Prostate gland (tissue), 2 donors: ENCODE measurements at regions not wholly inside any gene's neighbourhood (a gene's known extent, or its start where the extent isn't known, plus 50 kb on each side); places are given as distances from the start of the nearest gene placed in this dataset.

ENCODE experiments used
- DNase-seq: peaks from one replicate; pipeline ENCODE4 v3.0.0-alpha.2; 2019; ENCODE audit warnings: low spot score
- H3K27ac ChIP-seq, 2 donors: fragments of 200-600 bp; sonication (generic); 2 replicates each; pipeline ENCODE4 v1.5.1; 2017 to 2019
- H3K27me3 ChIP-seq: fragments of 200-600 bp; sonication (generic); replicated peaks from 2 replicates; pipeline ENCODE4 v1.5.1; 2019; ENCODE audit not compliant: insufficient read depth
- H3K36me3 ChIP-seq, 2 donors: fragments of 200-600 bp; sonication (generic); 1 replicate in 1 of 2; 2 replicates in 1 of 2; pipeline versions ENCODE4 v1.5.1 to v1.8.1; 2017 to 2019
- H3K4me1 ChIP-seq: fragments of 200-600 bp; sonication (generic); replicated peaks from 2 replicates; pipeline ENCODE4 v1.5.1; 2019
- H3K4me3 ChIP-seq, 2 donors: fragments of 200-600 bp; sonication (generic); 2 replicates each; pipeline ENCODE4 v1.5.1; 2017 to 2019
- H3K9me3 ChIP-seq: fragments of 200-600 bp; sonication (generic); 2 replicates; pipeline ENCODE4 v1.5.1; 2017
- CTCF ChIP-seq, 4 experiments: fragments of 200-600 bp in 2 of 4; fragments of 450-650 bp in 2 of 4; sonication (generic) in 2 of 4; IDR thresholded peaks; 1 replicate in 3 of 4; 2 replicates in 1 of 4; pipeline ENCODE4 v1.5.1; 2016 to 2019; ENCODE audit warnings: antibody characterized with exemption in 4 of 4, mild to moderate bottlenecking in 2 of 4, moderate library complexity in 2 of 4
- POLR2A ChIP-seq: fragments of 450-650 bp; IDR thresholded peaks from one replicate; pipeline ENCODE4 v1.6.1; 2016; ENCODE audit warnings: antibody characterized with exemption, mild to moderate bottlenecking
- POLR2AphosphoS5 ChIP-seq: sonication (generic); formaldehyde crosslinking; IDR thresholded peaks from one replicate; pipeline ENCODE4 v1.6.1; 2017; ENCODE audit warnings: antibody characterized with exemption
- WGBS: methylation state at CpG from one replicate; pipeline ENCODE4 v1.1.5; 2018; 5-methylcytosine and 5-hydroxymethylcytosine counted together
- intact Hi-C: fragments of 100-400 bp; cut with DNase I; formaldehyde crosslinking; loops from one replicate; pipeline ENCODE4 v1.14.2; 2022

- H3K4me3 ChIP-seq = no peak overlapping the region
- intact Hi-C loops = no loop called here
- no peaks in the 10 kb centered on the region for H3K9me3 ChIP-seq
Observed at GRCh38 chr3:46122091-46122490, 86.0 kb downstream of the CCR1 start.

GRCh38 chr3:46120983-46121382 is 87.1 kb downstream of the CCR1 start:
- 69% methylated on average over 1 of the region's 1 CpG for WGBS
- intact Hi-C loops = no loop called here

More at GRCh38 chr3:46122091-46122490, 86.0 kb downstream of the CCR1 start:
- no peak overlapping the region for H3K27ac ChIP-seq
- 79% methylated on average over 2 of the region's 2 CpGs for WGBS
- no peaks in the 10 kb centered on the region for H3K27me3 ChIP-seq
- H3K36me3 ChIP-seq = no peaks in the 10 kb centered on the region
- no peak for DNase-seq
- H3K4me1 ChIP-seq = no peaks in the 10 kb centered on the region
- TF ChIP-seq CTCF (IDR thresholded peaks at IDR 0.05) (no peak), POLR2AphosphoS5 (no peak), POLR2A (no peak)

GRCh38 chr3:46119709-46120498 is 88.2 kb downstream of the CCR1 start:
- no peak for DNase-seq
- intact Hi-C loops = no loop called here
- Histone ChIP-seq H3K4me3 (no peak overlapping the region), H3K27me3 (no peaks in the 10 kb centered on the region), H3K9me3 (no peaks in the 10 kb centered on the region), H3K27ac (no peak overlapping the region), H3K4me1 (no peaks in the 10 kb centered on the region), H3K36me3 (no peaks in the 10 kb centered on the region)
- TF ChIP-seq CTCF (IDR thresholded peaks at IDR 0.05) (no peak), POLR2A (no peak), POLR2AphosphoS5 (no peak)
- 85% methylated on average over 4 of the region's 4 CpGs for WGBS

More at GRCh38 chr3:46120983-46121382, 87.1 kb downstream of the CCR1 start:
- TF ChIP-seq POLR2AphosphoS5 (no peak), CTCF (IDR thresholded peaks at IDR 0.05) (no peak), POLR2A (no peak)
- Histone ChIP-seq H3K4me1 (no peaks in the 10 kb centered on the region), H3K27me3 (no peaks in the 10 kb centered on the region), H3K36me3 (no peaks in the 10 kb centered on the region), H3K9me3 (no peaks in the 10 kb centered on the region), H3K27ac (no peak overlapping the region), H3K4me3 (no peak overlapping the region)
- DNase-seq = no peak

- intact Hi-C loops = no loop called here
- Histone ChIP-seq H3K27me3 (no peaks in the 10 kb centered on the region), H3K27ac (no peak overlapping the region), H3K36me3 (no peaks in the 10 kb centered on the region), H3K9me3 (no peaks in the 10 kb centered on the region), H3K4me3 (no peak overlapping the region), H3K4me1 (no peaks in the 10 kb centered on the region)
- DNase-seq = no peak
- 93% methylated on average over 3 of the region's 3 CpGs for WGBS
- TF ChIP-seq POLR2A = no peak
- no peak for TF ChIP-seq POLR2AphosphoS5
- TF ChIP-seq CTCF (IDR thresholded peaks at IDR 0.05) = no peak
Observed at GRCh38 chr3:46119253-46119652, 88.9 kb downstream of the CCR1 start.

GRCh38 chr3:46116996-46117395 is 89.7 kb upstream of the XCR1 start:
- intact Hi-C loops = no loop called here
- no peak overlapping the region for H3K27ac ChIP-seq
- no peaks in the 10 kb centered on the region for H3K4me1 ChIP-seq

More at GRCh38 chr3:46116996-46117395, 89.7 kb upstream of the XCR1 start:
- 73% methylated on average over 4 of the region's 4 CpGs for WGBS
- DNase-seq = no peak
- H3K36me3 ChIP-seq = no peaks in the 10 kb centered on the region
- H3K4me3 ChIP-seq = no peak overlapping the region
- TF ChIP-seq POLR2AphosphoS5 (no peak), CTCF (IDR thresholded peaks at IDR 0.05) (no peak), POLR2A (no peak)
- no peaks in the 10 kb centered on the region for H3K27me3 ChIP-seq
- H3K9me3 ChIP-seq = no peaks in the 10 kb centered on the region
